GOT3 (cell line): ENCODE measurements at regions not wholly inside any gene's neighbourhood (a gene's known extent, or its start where the extent isn't known, plus 50 kb on each side); places are given as distances from the start of the nearest gene placed in this dataset.
"Not testable (repeated sequence)": the region's sequence is repeated elsewhere in the genome, so short reads cannot be mapped to it uniquely, and the experiment has no call there.

Experiments used
- DNase-seq: peaks from one replicate; lab custom pipeline; 2025; ENCODE audit warnings: mixed read lengths; lab: John Stamatoyannopoulos, UW

DNA sequence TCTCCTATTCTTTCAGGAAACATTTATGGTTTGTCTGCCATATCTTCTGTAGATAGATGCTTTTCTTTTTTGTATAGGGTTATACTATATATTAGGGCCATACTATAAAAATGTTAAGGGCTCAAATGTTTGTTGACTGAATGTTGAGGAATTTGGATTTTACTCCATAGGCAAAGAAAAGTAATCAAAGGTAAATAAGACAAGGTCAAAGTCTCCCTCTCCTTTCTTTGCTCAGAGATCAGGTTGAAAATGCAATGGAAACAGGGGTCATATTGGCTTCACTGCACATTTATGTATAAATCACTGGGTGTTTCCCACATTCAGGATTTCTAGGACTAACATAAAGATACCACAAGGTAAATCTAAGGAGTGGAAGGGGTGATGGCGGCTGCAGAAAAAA, 291.4 kb upstream of the FZD8 start:
- DNase-seq = no peak

DNA sequence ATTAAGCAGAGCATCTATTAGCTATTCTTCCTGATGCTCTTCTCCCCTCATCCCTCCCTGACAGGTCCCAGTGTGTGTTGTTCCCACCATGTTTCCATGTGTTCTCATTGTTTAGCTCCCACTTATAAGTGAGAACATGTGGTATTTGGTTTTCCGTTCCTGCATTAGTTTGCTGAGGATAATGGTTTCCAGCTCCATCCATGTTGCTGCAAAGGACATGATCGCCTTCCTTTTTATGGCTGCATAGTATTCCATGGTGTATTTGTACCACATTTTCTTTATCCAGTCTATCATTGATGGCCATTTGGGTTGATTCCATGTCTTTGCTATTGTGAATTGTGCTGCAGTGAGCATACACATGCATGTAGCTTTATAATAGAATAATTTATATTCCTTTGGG, 287.9 kb upstream of the FZD8 start:
- not testable (repeated sequence) for DNase-seq

DNA sequence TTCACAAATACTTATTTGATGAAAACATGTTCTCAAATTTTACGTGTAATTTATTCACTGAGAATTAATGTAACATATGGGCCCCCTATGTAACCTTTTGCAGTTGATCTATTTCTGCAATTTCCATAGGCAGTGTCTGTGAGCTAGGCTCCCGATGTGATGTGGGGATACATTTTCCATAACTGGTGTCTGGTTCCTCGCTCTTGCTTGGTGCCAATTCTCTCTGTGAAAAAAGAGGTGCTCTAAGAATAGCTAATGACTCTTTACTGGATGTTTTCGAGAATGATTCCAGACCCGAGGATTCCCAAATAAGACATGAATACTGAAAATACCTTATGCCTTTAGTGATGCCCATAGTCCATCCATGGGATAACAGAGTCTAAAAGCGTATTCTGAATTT, 286.7 kb upstream of the FZD8 start:
- no peak for DNase-seq

DNA sequence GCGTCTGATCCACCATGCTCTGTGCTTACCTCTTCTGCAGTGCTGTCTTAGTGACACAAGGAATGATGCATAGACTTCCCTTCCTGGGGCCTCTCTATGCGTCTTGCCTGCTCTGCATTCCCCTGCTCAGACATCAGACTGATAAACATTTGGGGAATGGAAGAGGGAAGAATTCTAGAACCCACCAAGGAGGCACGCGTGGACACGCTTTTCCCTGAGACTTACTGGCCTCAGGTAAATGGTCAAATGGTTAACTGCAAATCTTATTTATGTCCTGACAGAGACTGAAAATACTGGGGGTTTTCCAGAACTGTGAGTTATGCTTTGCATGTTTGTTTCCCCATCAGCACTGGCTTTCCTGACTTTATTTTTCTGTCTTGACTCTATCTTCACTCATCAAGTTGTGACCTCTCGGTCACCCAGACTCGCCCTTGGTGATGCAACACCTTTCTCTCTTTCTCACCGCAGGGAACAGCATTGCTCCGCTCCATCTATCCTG, 285.9 kb upstream of the FZD8 start:
- DNase-seq = no peak

DNA sequence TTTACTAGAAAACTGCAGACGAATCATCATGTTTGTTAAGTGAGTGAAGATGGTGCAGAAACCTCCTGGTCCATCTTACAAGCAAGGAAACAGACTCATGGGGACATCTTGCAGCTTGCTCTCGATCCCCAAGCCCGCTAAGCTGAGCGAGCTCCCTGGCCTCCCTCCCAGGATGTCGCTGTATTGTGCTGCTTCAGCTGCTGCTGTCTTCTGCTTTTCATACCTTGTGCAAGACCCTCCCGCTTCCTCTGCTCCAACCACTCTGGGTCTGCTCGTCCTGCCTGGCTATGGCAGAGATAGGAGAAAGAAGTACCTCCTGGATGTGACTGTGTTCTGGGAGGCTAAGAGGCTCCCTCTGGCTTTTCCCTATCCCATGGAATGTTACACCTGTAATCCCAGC, 285.2 kb upstream of the FZD8 start:
- no peak for DNase-seq

DNA sequence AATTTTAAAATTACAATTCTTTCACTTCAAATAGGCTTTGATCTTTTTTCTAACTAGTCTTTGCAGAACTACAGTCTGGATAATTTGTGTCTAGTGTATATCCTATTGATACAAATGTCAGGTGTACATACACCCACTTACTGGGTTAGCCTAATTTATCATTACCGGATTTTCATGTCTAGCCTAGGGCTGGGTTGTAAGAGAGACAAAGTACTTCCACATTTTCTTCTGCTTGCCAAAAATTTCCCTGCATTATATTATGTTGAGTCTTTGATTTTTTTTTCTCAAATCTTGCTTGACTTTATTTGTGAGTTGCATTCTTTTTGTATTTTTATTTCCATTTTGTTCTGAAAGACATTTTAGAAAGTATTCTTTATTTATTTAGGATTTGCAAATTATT, 284.8 kb upstream of the FZD8 start:
- no peak for DNase-seq

DNA sequence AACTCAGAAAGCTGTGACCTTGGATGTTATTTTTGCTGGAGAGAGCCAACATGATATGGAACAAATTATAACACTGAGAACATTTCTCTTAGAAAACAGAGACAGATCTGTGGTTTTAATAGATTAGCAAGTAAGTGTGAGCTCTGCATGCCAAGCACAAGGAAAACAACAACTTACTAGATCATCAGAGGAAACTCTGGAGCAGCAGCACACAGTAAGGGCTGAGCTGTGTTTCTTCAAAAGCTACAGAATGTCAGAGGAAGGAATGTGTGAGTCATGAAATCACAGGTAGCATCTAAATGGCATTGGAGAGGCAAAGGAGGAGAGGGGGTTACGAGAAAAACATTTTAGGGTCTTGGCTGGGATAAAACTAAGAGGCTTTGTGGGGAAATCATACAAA, 283.4 kb upstream of the FZD8 start:
- DNase-seq = no peak

DNA sequence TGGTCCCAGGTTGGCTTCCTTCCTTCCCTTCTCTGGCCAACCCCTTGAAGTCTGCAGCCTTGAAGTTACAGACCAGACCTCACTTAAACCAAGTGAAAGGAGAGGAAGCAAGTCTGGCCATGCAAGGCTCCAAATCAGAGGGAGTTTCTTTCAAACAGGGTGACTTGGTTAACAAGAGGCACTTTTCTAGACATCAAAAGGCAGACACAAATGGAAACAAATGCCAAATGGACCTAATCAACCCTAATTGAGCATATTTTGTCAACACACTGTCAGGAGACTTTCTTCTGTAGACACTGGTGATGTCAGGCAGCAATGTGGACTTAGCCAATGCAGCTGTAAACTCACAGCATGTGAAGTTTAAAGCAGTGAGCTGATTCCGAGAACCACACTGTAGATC, 282.7 kb upstream of the FZD8 start:
- no peak for DNase-seq

DNA sequence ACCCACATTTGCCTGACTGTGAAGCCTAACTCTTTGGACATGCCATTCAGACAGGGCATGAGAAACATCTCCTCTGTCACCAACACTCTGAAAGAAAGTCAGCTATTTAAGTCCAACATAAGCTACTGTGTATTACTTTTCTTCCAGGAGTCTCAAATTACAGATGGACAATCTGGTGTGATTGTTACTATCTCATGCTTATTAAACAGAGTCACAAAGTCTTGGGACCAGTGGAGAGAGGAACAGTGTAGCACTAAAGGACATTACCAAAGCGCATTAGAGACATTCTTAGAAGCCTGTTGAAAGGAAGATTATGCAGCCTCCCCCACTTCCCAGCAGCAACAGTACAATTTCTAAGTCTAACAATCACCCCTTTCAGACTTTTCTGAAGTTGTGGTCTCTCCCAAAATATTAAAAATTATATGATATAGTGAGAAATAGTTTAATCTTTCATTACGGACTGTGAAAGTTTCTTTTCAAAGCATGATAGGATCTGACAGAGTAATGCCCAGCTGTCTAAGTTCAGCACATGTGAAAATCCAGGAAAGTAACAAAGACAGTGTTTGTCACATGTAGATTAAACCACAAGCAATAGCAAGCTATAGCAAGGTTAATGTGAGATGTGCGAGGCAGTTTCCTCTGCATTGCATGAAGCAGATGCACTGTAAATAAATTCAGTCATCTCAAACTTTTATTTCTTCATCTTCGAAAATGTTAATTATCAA, 280.9 kb upstream of the FZD8 start:
- no peak for DNase-seq

DNA sequence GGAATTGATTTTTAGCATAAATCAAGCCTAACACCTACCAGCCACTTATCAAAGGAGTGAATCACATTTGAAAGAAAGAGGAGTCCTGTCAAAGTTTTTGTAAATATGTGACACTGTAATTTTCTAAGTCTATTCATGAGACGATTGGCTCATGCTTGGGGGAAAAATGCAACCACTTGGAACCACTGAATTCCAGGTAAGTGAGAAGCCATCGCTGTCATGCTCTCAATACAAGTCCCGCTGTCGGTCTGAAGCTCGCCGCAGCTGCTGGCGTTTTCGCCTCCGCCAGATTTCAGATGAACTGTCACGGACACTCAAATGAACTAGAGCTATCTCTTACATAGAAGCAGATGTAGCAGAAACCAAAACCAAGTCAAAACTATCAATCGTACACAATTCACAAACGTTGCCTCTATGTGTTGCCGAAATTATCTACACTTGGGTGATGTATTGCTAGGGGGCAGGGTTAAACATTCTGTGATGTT, 279.8 kb upstream of the FZD8 start:
- DNase-seq = no peak

DNA sequence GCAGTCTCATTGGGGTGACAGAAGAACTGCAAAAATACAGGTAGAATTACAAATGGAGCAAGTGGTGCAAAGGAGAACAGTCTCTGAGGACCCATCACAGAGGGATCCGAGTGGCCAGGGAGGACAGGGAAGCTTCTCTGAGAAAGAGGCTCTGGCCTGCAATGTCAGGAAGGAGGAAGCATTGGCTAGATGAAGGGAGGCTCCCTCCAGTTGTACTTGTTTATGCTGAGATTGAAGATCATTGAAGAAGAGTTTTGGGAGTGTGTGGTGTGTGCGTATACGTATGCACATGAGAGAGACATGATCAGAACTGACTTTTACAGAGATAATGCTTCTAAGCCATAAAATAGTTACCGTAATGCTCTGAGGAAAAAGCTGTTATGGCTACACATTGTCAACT, 274.7 kb upstream of the FZD8 start:
- no peak for DNase-seq

DNA sequence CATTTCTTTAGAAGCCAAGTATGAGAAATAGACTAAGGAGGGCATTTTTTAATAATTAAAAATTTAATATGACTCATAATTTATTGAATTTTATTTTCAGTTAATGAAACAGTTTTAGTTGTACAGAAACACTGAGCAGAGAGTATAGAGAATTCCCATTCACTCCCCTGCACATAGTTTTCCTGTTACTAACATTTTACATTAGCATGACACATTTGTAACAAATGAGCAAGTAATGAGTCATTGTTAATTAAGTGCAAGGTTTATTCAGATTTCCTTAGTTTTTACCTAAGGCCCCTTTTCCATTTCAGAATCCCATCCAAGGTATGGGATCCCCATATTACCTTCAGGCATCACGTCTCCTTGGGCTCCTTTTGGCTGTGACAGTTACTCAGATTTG, 271.5 kb upstream of the FZD8 start:
- no peak for DNase-seq

DNA sequence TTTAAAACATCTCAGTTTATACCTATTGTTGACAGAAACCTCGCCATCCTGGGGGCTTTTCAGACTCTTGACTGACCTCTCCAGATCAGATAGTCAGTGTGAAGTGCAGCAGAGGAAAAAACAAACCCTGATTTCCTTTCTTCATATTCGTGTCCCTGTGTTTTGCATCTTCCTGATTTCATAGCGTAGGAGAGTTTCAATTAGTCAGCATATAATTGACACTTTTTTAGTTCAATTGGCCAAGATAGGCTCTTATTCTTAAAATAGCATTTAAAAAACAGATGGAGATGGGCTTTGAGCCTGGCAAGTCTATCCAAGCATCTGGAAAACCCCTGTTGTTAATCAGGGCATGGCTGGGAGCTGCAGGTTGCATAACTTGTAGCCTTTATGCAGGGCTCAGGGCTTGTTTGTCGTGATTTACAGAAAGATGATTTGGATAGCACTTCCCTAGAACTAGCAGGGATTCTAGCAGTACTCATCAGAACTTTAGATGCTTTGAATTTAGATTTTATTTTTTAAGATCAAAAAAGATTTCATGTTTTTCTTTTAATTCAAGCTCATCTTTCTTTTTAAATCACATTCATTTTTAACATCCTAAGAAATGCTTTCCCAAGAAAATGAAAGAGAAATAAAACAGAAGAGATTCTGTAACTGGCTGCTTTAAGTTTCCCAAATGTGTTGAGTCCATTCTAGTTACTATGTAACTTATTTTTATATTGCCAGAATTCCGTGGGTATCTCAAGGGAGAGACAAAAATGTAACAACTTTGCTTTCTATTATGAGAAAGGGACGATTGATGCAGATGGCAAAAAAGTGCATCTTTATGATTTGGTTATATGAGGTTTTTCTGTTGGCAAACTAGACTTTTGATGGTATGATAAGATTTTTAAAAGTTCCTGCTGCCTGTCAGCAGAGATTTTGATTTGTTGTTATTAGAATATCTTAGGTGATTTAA, 270.8 kb upstream of the FZD8 start:
- no peak for DNase-seq

DNA sequence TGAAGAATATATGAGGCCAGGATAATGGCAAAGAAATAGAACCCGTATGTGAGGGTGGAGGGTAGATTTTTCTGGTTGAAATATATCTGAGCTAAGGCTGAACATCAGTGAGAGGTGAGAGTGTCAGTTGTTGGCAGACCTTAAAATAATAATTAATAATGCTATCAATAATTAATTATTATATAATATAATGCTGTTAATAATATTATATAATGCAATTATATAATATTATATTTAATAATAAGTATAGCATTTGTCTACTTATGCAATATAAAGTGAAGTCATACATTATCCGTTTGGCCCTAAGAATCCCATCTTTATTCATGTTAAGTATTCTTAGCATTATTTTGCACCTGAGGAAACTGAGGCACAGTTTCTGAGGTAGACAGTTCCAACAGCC, 269.9 kb upstream of the FZD8 start:
- DNase-seq = no peak

DNA sequence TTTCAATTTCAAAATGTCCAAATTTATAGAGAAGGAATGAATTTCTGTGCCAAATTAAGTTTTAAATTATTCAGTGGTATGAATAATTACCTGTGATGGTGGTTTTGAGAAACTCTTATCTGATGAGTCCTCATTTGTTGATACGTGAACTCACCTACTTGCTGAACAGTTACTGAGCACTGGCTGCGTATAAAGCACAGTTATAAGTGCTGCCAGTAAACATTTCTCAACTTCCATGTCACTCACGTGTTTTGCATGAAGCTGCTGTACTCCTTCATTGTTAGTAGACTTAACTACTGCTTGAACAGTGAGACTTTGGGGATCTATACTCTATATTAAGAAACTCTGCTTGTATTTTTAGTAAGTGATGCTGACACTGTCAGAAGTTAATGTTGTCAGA, 269.1 kb upstream of the FZD8 start:
- no peak for DNase-seq

DNA sequence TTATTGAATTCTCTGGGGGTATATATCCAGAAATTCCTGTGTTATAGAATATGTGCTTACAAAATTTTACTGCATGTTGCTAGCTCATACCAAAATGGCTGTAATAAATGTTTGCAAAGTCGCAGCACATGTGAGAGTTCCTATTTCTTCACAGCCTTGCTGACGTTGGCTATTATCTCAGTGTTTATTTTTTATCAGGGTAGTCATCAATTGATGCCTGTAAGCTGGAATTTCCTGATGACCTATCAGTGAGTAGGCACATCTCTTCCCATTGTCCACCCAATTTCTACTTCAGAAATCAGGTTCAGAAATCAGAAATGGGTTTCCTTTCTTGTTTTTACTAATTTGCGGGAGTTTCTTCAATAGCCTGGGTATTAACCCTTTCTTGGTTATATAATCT, 268.1 kb upstream of the FZD8 start:
- no peak for DNase-seq

DNA sequence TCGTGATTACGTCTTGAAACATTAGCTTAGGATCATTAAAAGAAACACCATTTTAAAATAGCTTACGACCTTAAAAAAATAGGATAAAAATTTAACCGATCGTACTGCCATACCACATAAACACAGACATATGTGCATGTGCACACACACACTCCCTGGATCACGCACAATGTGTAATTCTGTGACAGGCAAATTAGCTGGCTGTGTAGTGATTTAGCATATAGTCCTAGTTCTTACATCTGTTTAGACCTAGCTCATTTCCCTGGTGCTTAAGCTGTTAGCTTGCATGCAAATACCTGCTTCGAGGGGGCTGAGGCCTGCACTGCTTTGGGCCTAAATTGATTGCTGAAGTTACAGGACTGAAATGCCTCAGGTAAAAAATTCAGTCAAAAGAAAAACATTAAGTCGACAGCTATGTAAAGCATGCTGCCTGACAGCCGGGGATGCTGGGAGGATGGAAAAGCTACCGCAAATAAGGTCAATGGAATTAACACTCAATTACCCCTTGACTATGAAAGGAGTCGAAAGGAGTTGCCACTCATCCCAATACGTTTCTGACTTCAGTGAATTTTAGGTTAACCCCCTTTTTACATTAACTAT, 267.1 kb upstream of the FZD8 start:
- DNase-seq = no peak

DNA sequence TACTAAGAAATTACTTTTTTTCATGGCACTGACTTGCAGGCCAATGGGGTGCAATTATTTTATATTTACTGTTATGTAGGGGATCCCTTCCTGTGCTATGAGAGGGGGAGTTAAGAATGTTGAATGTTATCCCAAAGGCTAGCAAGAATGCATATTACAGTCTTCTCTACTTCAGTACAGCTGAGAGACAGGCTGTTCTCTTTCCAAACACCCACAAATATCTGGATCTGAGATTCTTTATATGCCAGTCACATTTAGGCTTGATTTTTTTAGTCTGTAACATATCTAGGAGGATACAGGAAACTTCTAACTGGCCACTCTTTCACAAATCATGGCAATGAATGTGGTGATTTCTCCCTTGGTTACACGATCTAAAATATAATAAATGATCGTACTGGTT, 266.4 kb upstream of the FZD8 start:
- DNase-seq = no peak

DNA sequence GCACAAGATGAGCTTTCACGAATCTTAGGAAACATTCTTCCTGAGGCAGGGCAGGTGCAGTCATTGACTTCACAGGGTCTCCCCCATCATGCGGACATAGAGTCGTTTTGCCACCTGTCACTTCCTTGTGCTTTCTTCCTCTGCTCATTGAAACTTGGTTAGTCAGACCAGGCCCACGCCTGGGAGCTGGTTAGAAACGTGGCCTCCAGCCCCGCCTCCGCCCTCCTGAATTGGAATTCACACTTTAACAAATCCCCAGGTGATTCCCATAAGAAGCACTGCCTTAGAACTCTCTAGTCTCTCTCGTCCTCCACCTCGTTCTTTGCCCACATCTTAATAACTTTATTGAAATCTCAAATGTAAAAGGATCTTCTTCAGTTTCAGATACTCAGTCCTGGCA, 265.5 kb upstream of the FZD8 start:
- no peak for DNase-seq

DNA sequence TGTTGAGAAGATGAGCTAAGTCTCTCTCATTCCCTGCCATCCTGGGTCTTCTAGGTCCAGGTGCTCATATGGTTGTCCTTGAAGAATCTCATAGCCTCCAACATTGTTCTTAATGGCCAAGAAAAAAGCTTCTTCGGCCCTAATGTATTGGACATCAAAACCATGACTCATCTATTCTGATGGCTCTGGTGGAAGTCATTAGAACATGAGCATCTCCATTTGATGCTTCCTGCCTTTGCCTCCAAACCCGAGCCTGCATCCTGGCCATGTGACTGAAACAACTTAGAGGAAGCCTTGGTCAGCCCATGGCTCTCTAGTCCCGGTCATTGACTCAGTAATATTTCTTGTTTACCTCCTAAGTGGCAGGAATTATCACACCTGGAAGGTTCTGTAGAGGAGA, 264.1 kb upstream of the FZD8 start:
- DNase-seq = no peak

DNA sequence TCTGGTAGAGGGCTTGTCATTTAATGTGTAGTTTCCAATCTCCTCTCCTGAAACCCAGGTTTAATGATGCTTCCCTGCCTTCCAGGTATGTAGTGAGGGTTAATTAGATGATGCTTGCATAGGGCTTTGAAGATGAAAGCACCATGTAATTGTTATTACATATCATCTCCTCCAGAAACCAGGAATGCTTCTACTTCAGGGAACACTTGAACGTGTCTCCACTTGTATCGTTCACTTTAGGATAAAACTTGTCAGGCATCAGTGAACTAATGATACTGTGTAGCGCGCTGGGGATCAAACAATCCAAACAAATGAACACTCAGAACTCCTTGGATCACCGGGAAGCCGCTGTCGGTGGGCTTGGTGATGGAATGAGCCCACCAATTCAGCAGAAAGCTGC, 260.9 kb upstream of the FZD8 start:
- DNase-seq = no peak

DNA sequence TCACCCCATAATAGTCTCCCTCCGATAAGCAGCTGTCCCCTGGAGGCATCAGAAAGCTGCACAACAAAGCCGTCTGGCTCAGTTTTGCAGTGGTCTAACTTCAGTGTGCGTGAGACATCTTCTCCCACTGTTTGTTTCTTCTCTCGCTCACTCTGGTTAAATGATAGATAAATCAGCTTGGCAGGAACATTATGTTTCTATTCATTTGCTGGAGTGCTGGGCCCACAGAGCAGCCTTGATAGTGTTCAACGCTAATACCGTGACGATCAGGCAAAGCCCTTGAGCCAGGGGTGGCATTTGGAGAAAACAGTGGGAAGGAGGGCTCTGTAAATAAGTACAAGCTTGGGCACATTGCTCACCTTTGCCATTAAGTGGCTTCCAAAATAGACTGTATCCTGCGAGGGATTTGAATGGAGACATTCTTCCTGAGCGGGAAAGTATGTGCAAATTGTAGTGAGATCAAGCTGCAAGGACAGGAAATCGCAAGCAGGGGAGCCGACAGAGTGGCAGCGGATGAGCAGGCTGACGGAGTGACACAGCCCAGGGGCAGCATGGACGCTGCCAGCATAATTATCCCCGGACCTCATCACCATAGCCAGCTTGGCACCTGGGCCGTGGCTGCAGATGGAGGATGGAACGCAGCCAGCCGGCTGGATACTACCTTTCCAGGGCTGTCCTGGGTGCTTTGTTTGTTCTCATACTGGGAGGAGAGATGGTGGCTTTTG, 256.8 kb upstream of the FZD8 start:
- DNase-seq = no peak
